Stomach (tissue), 8 donors: ENCODE measurements at regions not wholly inside any gene's neighbourhood (a gene's known extent, or its start where the extent isn't known, plus 50 kb on each side); places are given as distances from the start of the nearest gene placed in this dataset.

Experiments used
- DNase-seq, 2 donors: peaks; one replicate each; pipeline versions ENCODE4 v3.0.0 to v3.0.0-alpha.2; 2013 to 2019
- H3K27ac ChIP-seq, 5 donors: fragments of 200-600 bp in 4 of 5; sonication (generic) in 4 of 5; one replicate each; pipeline ENCODE4 v1.5.1; 2013 to 2019; ENCODE audit warnings: mild to moderate bottlenecking in 1 of 5, moderate library complexity in 1 of 5
- H3K27me3 ChIP-seq, 3 donors: fragments of 200-600 bp; sonication (generic); one replicate each; pipeline ENCODE4 v1.5.1; 2017 to 2019; ENCODE audit warnings: mixed run types in 1 of 3
- H3K36me3 ChIP-seq, 4 donors: fragments of 200-600 bp; sonication (generic); 1 replicate in 3 of 4; 2 replicates in 1 of 4; pipeline ENCODE4 v1.5.1; 2016 to 2019
- H3K4me1 ChIP-seq, 4 donors: fragments of 200-600 bp; sonication (generic); one replicate each; pipeline ENCODE4 v1.5.1; 2016 to 2019
- H3K4me3 ChIP-seq, 4 donors: fragments of 200-600 bp; sonication (generic) in 3 of 4; one replicate each; pipeline ENCODE4 v1.5.1; 2016 to 2019; ENCODE audit warnings: mild to moderate bottlenecking in 1 of 4
- H3K9me3 ChIP-seq, 4 donors: fragments of 200-600 bp; sonication (generic); one replicate each; pipeline ENCODE4 v1.5.1; 2016 to 2019
- EP300 ChIP-seq: sonication (generic); formaldehyde crosslinking; IDR thresholded peaks from one replicate; pipeline ENCODE4 v1.6.1; 2017; ENCODE audit warnings: antibody characterized with exemption
- POLR2A ChIP-seq, 4 donors: fragments of 450-650 bp; IDR thresholded peaks; one replicate each; pipeline ENCODE4 v1.6.1; 2016; ENCODE audit warnings: antibody characterized with exemption in 4 of 4, control low read depth in 2 of 4, mild to moderate bottlenecking in 1 of 4, moderate library complexity in 1 of 4
- POLR2AphosphoS5 ChIP-seq, 3 donors: sonication (generic); formaldehyde crosslinking; IDR thresholded peaks; one replicate each; pipeline ENCODE4 v1.6.1; 2016; ENCODE audit warnings: antibody characterized with exemption in 3 of 3
- WGBS, 5 donors: extraction: QIAGEN DNeasy Blood & Tissue Kit in 3 of 5; methylation state at CpG; one replicate each; pipeline versions ENCODE4 v1.1.5 to v1.1.7; 2013 to 2018; 5-methylcytosine and 5-hydroxymethylcytosine counted together
- intact Hi-C: fragments of 100-400 bp; cut with DNase I; formaldehyde crosslinking; loops from one replicate; pipeline ENCODE4 v1.15.1; 2023; ENCODE audit warnings: low total_unique reads
- TF ChIP-seq, protein P1 (sequence below), 7 experiments: fragments of 450-650 bp in 4 of 7; fragments of 200-600 bp in 3 of 7; sonication (generic) in 3 of 7; IDR thresholded peaks; one replicate each; pipeline ENCODE4 v1.5.1; 2016 to 2019; ENCODE audit warnings: antibody characterized with exemption in 7 of 7, control low read depth in 2 of 7, mild to moderate bottlenecking in 1 of 7
- donor health status: healthy with polysubstance abuse.
- donor health status: Bipolar disorder and iron deficiency.
- donor health status: healthy.

DNA sequence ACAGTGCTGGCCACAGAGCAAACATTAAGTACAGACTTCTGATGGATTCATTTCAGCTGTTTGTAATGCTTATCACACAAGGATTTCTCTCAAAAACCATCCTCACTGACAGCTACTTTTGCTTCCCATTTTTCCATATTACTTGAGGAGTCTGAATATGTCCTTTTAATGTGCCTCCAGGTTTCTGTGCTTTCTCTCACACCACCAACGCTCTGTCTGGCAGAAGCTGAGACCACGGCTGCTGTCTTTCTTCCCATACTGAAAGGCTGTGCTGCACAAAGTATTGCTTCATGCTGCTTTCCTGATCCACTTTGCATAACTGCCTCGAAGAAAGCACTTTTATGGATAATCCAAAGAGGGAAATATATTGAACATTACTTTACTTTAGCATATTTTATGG, 312.1 kb upstream of the ZEB2 start:
- Histone ChIP-seq H3K4me1 (peaks cover 0 to 11% (median 0%) of the 10 kb centered on the region in 4 donors), H3K27me3 (no peaks in the 10 kb centered on the region), H3K4me3 (no peak overlapping the region), H3K9me3 (no peaks in the 10 kb centered on the region), H3K36me3 (no peaks in the 10 kb centered on the region), H3K27ac (no peak overlapping the region)
- intact Hi-C loops, result no loop called here
- no peak for TF ChIP-seq EP300
- TF ChIP-seq POLR2AphosphoS5 (IDR thresholded peaks at IDR 0.05), result no peak
- WGBS, 5 donors, result 73 to 78% (median 76%) methylated on average over 3 of the region's 3 CpGs
- peak in 1 of 2 donors; percentile 7 for DNase-seq

DNA sequence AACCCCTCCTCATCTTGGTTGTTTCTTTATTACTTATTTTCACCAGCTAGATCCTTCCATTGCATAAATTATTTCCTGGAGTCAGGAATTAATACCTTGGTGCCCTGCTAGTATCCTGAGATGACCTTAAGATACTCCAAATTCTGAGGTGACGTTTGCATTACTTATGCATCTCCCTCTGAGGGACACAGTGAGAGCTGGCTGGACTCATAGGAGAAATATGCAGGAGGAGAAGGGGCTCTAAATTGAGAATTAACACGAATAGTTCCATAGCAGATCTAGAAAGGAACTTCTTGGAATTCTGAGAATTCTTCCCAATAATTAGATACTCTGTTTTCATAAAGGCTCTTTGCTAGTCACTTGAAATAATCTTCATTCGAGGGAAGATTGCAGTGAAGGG, 310.6 kb upstream of the ZEB2 start:
- no peaks in the 10 kb centered on the region for H3K9me3 ChIP-seq
- 60 to 80% (median 73%) methylated on average over 3 of the region's 3 CpGs for whole genome bisulfite sequencing, 5 donors
- H3K4me1 ChIP-seq, result peaks cover 0 to 10% (median 0%) of the 10 kb centered on the region in 4 donors
- H3K4me3 ChIP-seq, result no peak overlapping the region
- intact Hi-C loops, result no loop called here
- no peak for DNase-seq
- no peak overlapping the region for H3K27ac ChIP-seq
- TF ChIP-seq POLR2AphosphoS5 (IDR thresholded peaks at IDR 0.05), result no peak
- TF ChIP-seq, protein P1, sequence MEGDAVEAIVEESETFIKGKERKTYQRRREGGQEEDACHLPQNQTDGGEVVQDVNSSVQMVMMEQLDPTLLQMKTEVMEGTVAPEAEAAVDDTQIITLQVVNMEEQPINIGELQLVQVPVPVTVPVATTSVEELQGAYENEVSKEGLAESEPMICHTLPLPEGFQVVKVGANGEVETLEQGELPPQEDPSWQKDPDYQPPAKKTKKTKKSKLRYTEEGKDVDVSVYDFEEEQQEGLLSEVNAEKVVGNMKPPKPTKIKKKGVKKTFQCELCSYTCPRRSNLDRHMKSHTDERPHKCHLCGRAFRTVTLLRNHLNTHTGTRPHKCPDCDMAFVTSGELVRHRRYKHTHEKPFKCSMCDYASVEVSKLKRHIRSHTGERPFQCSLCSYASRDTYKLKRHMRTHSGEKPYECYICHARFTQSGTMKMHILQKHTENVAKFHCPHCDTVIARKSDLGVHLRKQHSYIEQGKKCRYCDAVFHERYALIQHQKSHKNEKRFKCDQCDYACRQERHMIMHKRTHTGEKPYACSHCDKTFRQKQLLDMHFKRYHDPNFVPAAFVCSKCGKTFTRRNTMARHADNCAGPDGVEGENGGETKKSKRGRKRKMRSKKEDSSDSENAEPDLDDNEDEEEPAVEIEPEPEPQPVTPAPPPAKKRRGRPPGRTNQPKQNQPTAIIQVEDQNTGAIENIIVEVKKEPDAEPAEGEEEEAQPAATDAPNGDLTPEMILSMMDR (IDR thresholded peaks at IDR 0.05), result no peak
- TF ChIP-seq POLR2A (IDR thresholded peaks at IDR 0.05), result no peak
- no peaks in the 10 kb centered on the region for H3K36me3 ChIP-seq
- no peaks in the 10 kb centered on the region for H3K27me3 ChIP-seq

DNA sequence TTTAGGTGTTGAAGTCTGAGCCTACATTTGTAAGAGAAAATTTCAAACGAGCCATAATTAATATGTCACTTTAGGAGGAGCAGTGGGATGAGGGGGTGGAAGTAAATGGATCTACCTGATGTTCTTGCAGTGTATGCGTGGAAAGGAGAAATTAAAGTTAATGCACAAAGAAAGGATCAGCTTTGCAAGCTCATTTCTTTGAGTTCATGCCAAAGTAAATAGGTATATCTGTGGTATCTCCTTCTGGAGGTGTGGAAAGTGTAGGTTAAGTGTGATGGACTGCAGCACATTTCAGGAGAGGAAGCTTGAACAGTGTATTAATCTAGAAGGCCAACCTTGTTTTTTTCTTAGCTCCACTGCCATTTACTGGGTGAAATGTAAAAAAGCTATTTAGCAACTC, 307.5 kb upstream of the ZEB2 start:
- H3K9me3 ChIP-seq, result no peaks in the 10 kb centered on the region
- intact Hi-C loops, result no loop called here
- DNase-seq, result peak in 1 of 2 donors; percentile 12
- H3K4me1 ChIP-seq, result no peaks in the 10 kb centered on the region
- H3K27me3 ChIP-seq, result no peaks in the 10 kb centered on the region
- no peak overlapping the region for H3K27ac ChIP-seq
- no peak for TF ChIP-seq POLR2A (IDR thresholded peaks at IDR 0.05)
- TF ChIP-seq, protein P1 (IDR thresholded peaks at IDR 0.05), result no peak
- H3K36me3 ChIP-seq, result no peaks in the 10 kb centered on the region
- WGBS, 5 donors, result 37 to 56% (median 44%) methylated on average over 2 of the region's 2 CpGs
- no peak overlapping the region for H3K4me3 ChIP-seq

DNA sequence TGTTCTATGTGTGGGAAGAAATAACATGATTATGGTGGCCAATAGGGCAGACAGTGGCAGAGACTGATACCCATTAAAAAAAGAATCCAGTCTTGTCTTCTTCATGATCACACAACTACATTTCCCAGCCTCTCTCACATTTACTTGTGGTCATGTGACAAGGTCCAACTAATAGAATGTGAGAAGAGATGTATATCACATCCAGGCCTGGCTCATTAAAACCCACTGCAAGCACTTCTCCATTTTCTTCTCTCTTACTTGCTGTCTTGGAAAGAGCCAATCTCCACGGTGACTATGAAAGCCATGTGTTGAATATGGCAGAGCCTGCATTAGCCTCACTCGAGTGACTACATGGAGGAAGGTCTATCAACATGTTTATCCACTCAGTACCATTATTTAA, 306.2 kb upstream of the ZEB2 start:
- H3K36me3 ChIP-seq, result no peaks in the 10 kb centered on the region
- TF ChIP-seq EP300 (no peak), POLR2AphosphoS5 (IDR thresholded peaks at IDR 0.05) (no peak), POLR2A (IDR thresholded peaks at IDR 0.05) (no peak)
- TF ChIP-seq, protein P1 (IDR thresholded peaks at IDR 0.05), result no peak
- H3K4me1 ChIP-seq, result no peaks in the 10 kb centered on the region
- WGBS, 5 donors, result 44 to 76% (median 46%) methylated on average over 2 of the region's 2 CpGs
- peaks cover 0 to 6% (median 0%) of the 10 kb centered on the region in 4 donors for H3K9me3 ChIP-seq
- DNase-seq, result no peak
- no peak overlapping the region for H3K27ac ChIP-seq
- no peak overlapping the region for H3K4me3 ChIP-seq
- no peaks in the 10 kb centered on the region for H3K27me3 ChIP-seq
- intact Hi-C loops, result no loop called here

DNA sequence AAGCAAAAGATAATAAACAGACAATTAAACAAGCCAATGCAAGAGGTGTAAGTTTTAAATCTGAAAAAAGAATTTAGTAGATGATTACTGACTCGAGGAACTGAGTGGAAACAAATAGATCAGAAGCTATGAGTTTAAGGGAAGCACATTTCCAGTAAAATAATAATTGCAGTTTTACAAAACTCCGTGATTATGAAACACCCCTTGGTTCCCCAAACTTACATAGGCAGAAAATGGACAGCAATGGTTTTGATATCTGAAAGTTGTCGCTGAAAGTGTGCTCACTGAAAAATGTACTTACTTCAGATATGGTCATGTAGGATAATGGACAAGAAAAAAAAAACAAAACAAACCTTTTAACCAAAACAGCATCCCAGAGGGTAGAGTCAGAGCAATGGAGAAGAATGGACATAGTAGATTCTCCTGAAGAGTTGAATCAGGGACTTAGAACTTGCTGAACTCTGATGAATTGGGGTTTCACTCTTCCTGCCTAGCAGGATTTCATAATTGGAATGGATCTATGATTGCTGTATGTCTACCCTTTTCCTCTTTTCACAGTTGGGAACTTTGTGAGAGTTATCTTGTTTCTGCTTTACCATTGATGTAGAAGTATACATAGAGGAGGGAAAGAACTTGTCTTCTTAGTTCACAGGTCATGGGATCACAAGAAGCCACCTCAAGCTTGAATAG, 305.6 kb upstream of the ZEB2 start:
- H3K4me1 ChIP-seq, result no peaks in the 10 kb centered on the region
- intact Hi-C loops, result no loop called here
- no peak for TF ChIP-seq EP300
- no peak for TF ChIP-seq POLR2AphosphoS5 (IDR thresholded peaks at IDR 0.05)
- no peak for TF ChIP-seq POLR2A (IDR thresholded peaks at IDR 0.05)
- no peak overlapping the region for H3K4me3 ChIP-seq
- 77 to 85% (median 81%) methylated on average over 3 of the region's 3 CpGs for whole genome bisulfite sequencing, 5 donors
- peaks cover 0 to 11% (median 3%) of the 10 kb centered on the region in 4 donors for H3K9me3 ChIP-seq
- H3K27ac ChIP-seq, result peak overlapping the region in 1 of 5 donors; percentile 6
- no peaks in the 10 kb centered on the region for H3K36me3 ChIP-seq
- H3K27me3 ChIP-seq, result no peaks in the 10 kb centered on the region
- DNase-seq, result no peak
